ENCODE measurements at regions not wholly inside any gene's neighbourhood (a gene's known extent, or its start where the extent isn't known, plus 50 kb on each side); places are given as distances from the start of the nearest gene placed in this dataset.

- DNase-seq, result peak in 1 of 2 donors; percentile 18
- H3K27ac ChIP-seq, result no peak overlapping the region
These were observed 268.6 kb downstream of the ERMARD start for GRCh38 chr6:170019818-170020583.

GRCh38 chr6:170018936-170019817 is 267.8 kb downstream of the ERMARD start:
- no peaks in the 10 kb centered on the region for H3K9me3 ChIP-seq
- ATAC-seq (ENCODE audit: low FRiP score in 2 of 2) (no peak), DNase-seq (peak; percentile 19 to 27)
- peaks cover 0 to 12% (median 4%) of the 10 kb centered on the region in 4 donors for H3K4me1 ChIP-seq
- H3K4me3 ChIP-seq, result no peak overlapping the region
- no peak overlapping the region for H3K27ac ChIP-seq
- TF ChIP-seq EP300 (IDR thresholded peaks at IDR 0.05) (no peak), POLR2A (IDR thresholded peaks at IDR 0.05) (no peak), POLR2AphosphoS5 (IDR thresholded peaks at IDR 0.05) (no peak), CTCF (IDR thresholded peaks at IDR 0.05) (no peak)
- H3K27me3 ChIP-seq, result peaks cover 0 to 4% (median 0%) of the 10 kb centered on the region in 4 donors
- no peaks in the 10 kb centered on the region for H3K36me3 ChIP-seq
- 81 to 85% methylated on average over 19 of the region's 19 CpGs for WGBS, 2 donors

More at GRCh38 chr6:170019818-170020583, 268.6 kb downstream of the ERMARD start:
- no peaks in the 10 kb centered on the region for H3K36me3 ChIP-seq
- H3K27me3 ChIP-seq, result peaks cover 0 to 4% (median 0%) of the 10 kb centered on the region in 4 donors
- no peak for TF ChIP-seq CTCF (IDR thresholded peaks at IDR 0.05)
- no peak for ATAC-seq (ENCODE audit: low FRiP score in 2 of 2)
- WGBS, 2 donors, result 88 to 94% methylated on average over 19 to 20 of the region's 20 CpGs
- H3K4me1 ChIP-seq, result peaks cover 0 to 12% (median 5%) of the 10 kb centered on the region in 4 donors
- no peaks in the 10 kb centered on the region for H3K9me3 ChIP-seq
- H3K4me3 ChIP-seq, result no peak overlapping the region

GRCh38 chr6:170018422-170018935 is 267.1 kb downstream of the ERMARD start:
- TF ChIP-seq POLR2AphosphoS5 (IDR thresholded peaks at IDR 0.05) (no peak), POLR2A (IDR thresholded peaks at IDR 0.05) (no peak), CTCF (IDR thresholded peaks at IDR 0.05) (no peak), EP300 (IDR thresholded peaks at IDR 0.05) (no peak)
- H3K36me3 ChIP-seq, result no peaks in the 10 kb centered on the region
- H3K27me3 ChIP-seq, result peaks cover 0 to 4% (median 0%) of the 10 kb centered on the region in 4 donors
- no peaks in the 10 kb centered on the region for H3K9me3 ChIP-seq
- H3K27ac ChIP-seq, result no peak overlapping the region
- H3K4me3 ChIP-seq, result no peak overlapping the region
- H3K4me1 ChIP-seq, result peaks cover 0 to 7% (median 3%) of the 10 kb centered on the region in 4 donors
- 87 to 89% methylated on average over 12 of the region's 12 CpGs for WGBS, 2 donors
- DNase-seq (peak in 1 of 2 donors; percentile 7), ATAC-seq (ENCODE audit: low FRiP score in 2 of 2) (no peak)

GRCh38 chr6:170017603-170018320 is 266.3 kb downstream of the ERMARD start:
- TF ChIP-seq POLR2A (IDR thresholded peaks at IDR 0.05), result no peak
- TF ChIP-seq CTCF (IDR thresholded peaks at IDR 0.05), result no peak
- TF ChIP-seq EP300 (IDR thresholded peaks at IDR 0.05), result no peak
- TF ChIP-seq POLR2AphosphoS5 (IDR thresholded peaks at IDR 0.05), result no peak
- Histone ChIP-seq H3K36me3 (no peaks in the 10 kb centered on the region), H3K27me3 (no peaks in the 10 kb centered on the region), H3K4me1 (no peaks in the 10 kb centered on the region), H3K27ac (no peak overlapping the region), H3K9me3 (no peaks in the 10 kb centered on the region), H3K4me3 (no peak overlapping the region)
- 83 to 86% methylated on average over 11 of the region's 11 CpGs for WGBS, 2 donors
- DNase-seq, result peak in 1 of 2 donors; percentile 3
- ATAC-seq (ENCODE audit: low FRiP score in 2 of 2), result no peak

Data from upper lobe of left lung (tissue), 6 donors.